Smooth muscle cell (in vitro differentiated cells): ENCODE measurements at regions not wholly inside any gene's neighbourhood (a gene's known extent, or its start where the extent isn't known, plus 50 kb on each side); places are given as distances from the start of the nearest gene placed in this dataset.

Source experiments
- DNase-seq: peaks from one replicate; lab custom pipeline; 2025; ENCODE audit not compliant: unreplicated experiment; lab: John Stamatoyannopoulos, UW
- H2AFZ ChIP-seq: fragments of 200-600 bp; sonication (generic); 2 replicates; pipeline ENCODE4 v1.6.0; 2016; ENCODE audit warnings: antibody characterized with exemption, low read depth, mild to moderate bottlenecking
- H3F3A ChIP-seq: fragments of 200-600 bp; sonication (generic); 2 replicates; pipeline ENCODE4 v1.6.0; 2017; ENCODE audit warnings: antibody characterized with exemption, low read depth
- H3K27ac ChIP-seq: fragments of 200-600 bp; sonication (generic); 2 replicates; pipeline ENCODE4 v1.5.1; 2016; ENCODE audit warnings: low read depth, mild to moderate bottlenecking
- H3K27me3 ChIP-seq: fragments of 200-600 bp; sonication (generic); 2 replicates; pipeline ENCODE4 v1.6.1; 2016; ENCODE audit warnings: low read depth, mild to moderate bottlenecking
- H3K36me3 ChIP-seq: fragments of 200-600 bp; sonication (generic); 2 replicates; pipeline ENCODE4 v1.5.1; 2016; ENCODE audit warnings: low read depth
- H3K4me1 ChIP-seq: fragments of 200-600 bp; sonication (generic); 2 replicates; pipeline ENCODE4 v1.5.1; 2016; ENCODE audit warnings: low read depth
- H3K4me2 ChIP-seq: fragments of 200-600 bp; sonication (generic); 2 replicates; pipeline ENCODE4 v1.6.0; 2016; ENCODE audit warnings: mild to moderate bottlenecking
- H3K4me3 ChIP-seq: fragments of 200-600 bp; sonication (generic); 2 replicates; pipeline ENCODE4 v1.5.1; 2016; ENCODE audit warnings: mild to moderate bottlenecking
- H3K79me2 ChIP-seq: fragments of 200-600 bp; sonication (generic); 2 replicates; pipeline ENCODE4 v1.6.0; 2016; ENCODE audit warnings: low read depth, mild to moderate bottlenecking
- H3K9ac ChIP-seq: fragments of 200-600 bp; sonication (generic); 2 replicates; pipeline ENCODE4 v1.6.0; 2016; ENCODE audit warnings: low read depth
- H3K9me3 ChIP-seq: fragments of 200-600 bp; sonication (generic); replicated peaks from 2 replicates; pipeline ENCODE4 v1.5.1; 2016; ENCODE audit warnings: low read depth
- H4K20me1 ChIP-seq: fragments of 200-600 bp; sonication (generic); 2 replicates; pipeline ENCODE4 v1.6.0; 2016; ENCODE audit warnings: low read depth
- CTCF ChIP-seq: fragments of 200-600 bp; sonication (generic); IDR thresholded peaks from 2 replicates; pipeline ENCODE4 v1.5.1; 2017; ENCODE audit warnings: borderline replicate concordance, mild to moderate bottlenecking, antibody characterized with exemption; ENCODE audit not compliant: insufficient read depth, poor library complexity, severe bottlenecking
- WGBS: methylation state at CpG from one replicate; pipeline ENCODE4 v1.1.7; 2016; ENCODE audit warnings: low lambda C conversion rate; 5-methylcytosine and 5-hydroxymethylcytosine counted together

- Histone ChIP-seq H3K27ac (no peak overlapping the region), H3K4me1 (no peaks in the 10 kb centered on the region), H3K36me3 (no peaks in the 10 kb centered on the region), H3K27me3 (no peaks in the 10 kb centered on the region), H3K9ac (no peak overlapping the region), H3K9me3 (no peaks in the 10 kb centered on the region), H3K79me2 (no peaks in the 10 kb centered on the region), H3K4me2 (no peak overlapping the region), H2AFZ (peak overlapping the region; percentile 48), H3F3A (no peaks in the 10 kb centered on the region), H3K4me3 (no peak overlapping the region), H4K20me1 (no peaks in the 10 kb centered on the region)
- no peak for TF ChIP-seq CTCF
- no peak for DNase-seq
- WGBS = 94% methylated on average over 5 of the region's 5 CpGs
Measured at GRCh38 chrX:113274345-113274744, 433.7 kb upstream of the AMOT start.

GRCh38 chrX:113269203-113269602 lies 428.6 kb upstream of the AMOT start:
- no peak overlapping the region for H3K27ac ChIP-seq
- H3K4me3 ChIP-seq = no peak overlapping the region
- no peaks in the 10 kb centered on the region for H3K79me2 ChIP-seq
- no peaks in the 10 kb centered on the region for H3F3A ChIP-seq
- no peaks in the 10 kb centered on the region for H3K36me3 ChIP-seq
- TF ChIP-seq CTCF = no peak
- H3K27me3 ChIP-seq = no peaks in the 10 kb centered on the region
- H3K4me1 ChIP-seq = no peaks in the 10 kb centered on the region
- H2AFZ ChIP-seq = no peak overlapping the region
- no peak overlapping the region for H3K9ac ChIP-seq
- no peak for DNase-seq
- no peaks in the 10 kb centered on the region for H4K20me1 ChIP-seq
- no peaks in the 10 kb centered on the region for H3K9me3 ChIP-seq
- no peak overlapping the region for H3K4me2 ChIP-seq

GRCh38 chrX:113260474-113260873 lies 419.8 kb upstream of the AMOT start:
- DNase-seq = no peak
- Histone ChIP-seq H3F3A (no peaks in the 10 kb centered on the region), H3K4me2 (no peak overlapping the region), H3K36me3 (no peaks in the 10 kb centered on the region), H3K4me3 (no peak overlapping the region), H3K27me3 (no peaks in the 10 kb centered on the region), H4K20me1 (no peaks in the 10 kb centered on the region), H3K4me1 (no peaks in the 10 kb centered on the region), H3K9ac (no peak overlapping the region), H3K79me2 (no peaks in the 10 kb centered on the region), H3K9me3 (no peaks in the 10 kb centered on the region), H2AFZ (no peak overlapping the region), H3K27ac (no peak overlapping the region)
- WGBS = 72% methylated on average over 3 of the region's 3 CpGs
- TF ChIP-seq CTCF = peak; percentile 15

GRCh38 chrX:113222305-113222704 lies 381.7 kb upstream of the AMOT start:
- Histone ChIP-seq H3K4me2 (peak overlapping the region; percentile 65), H3F3A (no peaks in the 10 kb centered on the region), H2AFZ (no peak overlapping the region), H4K20me1 (no peaks in the 10 kb centered on the region), H3K79me2 (no peaks in the 10 kb centered on the region), H3K36me3 (no peaks in the 10 kb centered on the region), H3K27ac (no peak overlapping the region), H3K9ac (no peak overlapping the region), H3K4me3 (no peak overlapping the region), H3K9me3 (no peaks in the 10 kb centered on the region), H3K27me3 (no peaks in the 10 kb centered on the region), H3K4me1 (no peaks in the 10 kb centered on the region)
- DNase-seq = no peak
- 39% methylated on average over 3 of the region's 3 CpGs for WGBS
- TF ChIP-seq CTCF = no peak
